NCI-H1694 (cell line): ENCODE measurements at regions not wholly inside any gene's neighbourhood (a gene's known extent, or its start where the extent isn't known, plus 50 kb on each side); places are given as distances from the start of the nearest gene placed in this dataset.
A peak's percentile ranks its signal among the peaks of the same experiment; 100 is the strongest.
"Not testable (repeated sequence)": the region's sequence is repeated elsewhere in the genome, so short reads cannot be mapped to it uniquely, and the experiment has no call there.

Experiments used
- DNase-seq: peaks from one replicate; lab custom pipeline; 2025; lab: John Stamatoyannopoulos, UW

DNA sequence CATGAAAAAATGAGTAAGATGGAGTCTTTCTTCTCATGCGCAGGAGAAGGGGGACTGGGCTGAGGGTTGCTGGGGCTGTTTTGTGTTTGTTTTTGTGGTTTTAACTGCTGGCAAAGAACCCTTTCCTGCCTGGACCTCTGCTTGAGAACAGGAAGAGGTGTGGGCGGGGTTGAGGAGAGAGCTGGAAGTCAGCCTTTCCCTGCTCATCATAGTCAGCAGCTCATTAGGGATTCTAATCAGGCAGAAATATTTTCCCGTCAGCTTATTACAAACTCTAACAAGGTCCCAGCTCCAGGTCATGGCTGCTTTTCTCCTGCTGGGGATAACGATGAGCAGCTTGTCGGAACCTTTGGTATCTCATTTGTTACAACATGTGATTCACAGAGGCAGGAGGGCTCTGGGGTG lies 185.0 kb upstream of the NRXN3 start:
- DNase-seq: peak; percentile 94

DNA sequence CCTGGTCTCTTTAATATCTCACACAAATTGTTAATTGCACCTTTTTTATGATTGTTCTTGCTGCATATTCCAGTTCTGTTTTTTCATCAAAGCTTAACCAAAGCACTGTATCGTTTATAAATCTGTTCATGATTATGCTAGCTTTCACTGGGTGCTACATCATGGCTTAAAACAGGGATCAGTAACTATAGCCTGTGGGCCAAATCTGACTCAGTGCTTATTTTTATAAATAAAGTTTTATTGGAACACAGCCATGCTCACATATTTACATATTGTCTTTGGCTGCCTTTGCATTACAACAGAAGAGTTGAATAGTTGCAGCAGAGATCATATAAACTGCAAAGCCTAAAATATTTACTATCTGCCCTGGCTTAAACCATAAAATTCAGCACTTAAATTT lies 183.4 kb upstream of the NRXN3 start:
- no peak for DNase-seq

DNA sequence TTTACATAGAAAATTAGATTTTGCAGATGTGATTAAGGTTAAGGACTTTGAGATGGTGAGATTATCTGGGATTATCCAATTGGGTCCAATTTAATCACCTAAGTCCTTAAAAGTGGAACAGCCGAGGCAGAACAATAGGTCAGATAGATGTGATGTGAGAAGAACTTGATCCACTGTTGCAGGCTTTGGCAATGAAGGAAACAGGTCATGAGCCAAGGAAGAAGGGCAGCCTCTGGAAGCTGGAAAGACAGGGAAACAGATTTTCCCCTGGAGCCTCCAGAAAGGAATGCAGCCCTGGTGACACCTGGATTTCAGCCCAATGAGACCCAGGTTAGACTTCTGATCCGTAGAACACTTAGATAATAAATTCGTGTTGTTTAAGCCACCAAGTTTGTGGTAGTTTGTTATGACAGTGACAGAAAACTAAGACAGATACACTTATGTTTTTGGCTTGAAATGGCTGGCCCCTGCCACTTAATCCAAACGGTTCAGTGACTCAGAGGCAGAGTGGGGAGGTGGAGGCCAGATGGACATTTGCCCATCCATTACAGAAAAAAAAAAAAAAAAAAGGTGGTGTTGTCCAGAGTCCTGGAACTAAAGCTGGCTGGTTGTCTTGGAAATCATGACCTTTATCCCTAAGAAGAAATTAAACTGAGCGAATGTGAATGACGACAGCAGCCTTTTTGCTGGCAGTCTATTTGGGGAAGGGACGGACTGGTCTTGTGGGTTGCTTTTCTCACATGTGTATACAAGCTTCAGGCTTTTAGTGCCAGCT lies 181.9 kb upstream of the NRXN3 start:
- no peak for DNase-seq

DNA sequence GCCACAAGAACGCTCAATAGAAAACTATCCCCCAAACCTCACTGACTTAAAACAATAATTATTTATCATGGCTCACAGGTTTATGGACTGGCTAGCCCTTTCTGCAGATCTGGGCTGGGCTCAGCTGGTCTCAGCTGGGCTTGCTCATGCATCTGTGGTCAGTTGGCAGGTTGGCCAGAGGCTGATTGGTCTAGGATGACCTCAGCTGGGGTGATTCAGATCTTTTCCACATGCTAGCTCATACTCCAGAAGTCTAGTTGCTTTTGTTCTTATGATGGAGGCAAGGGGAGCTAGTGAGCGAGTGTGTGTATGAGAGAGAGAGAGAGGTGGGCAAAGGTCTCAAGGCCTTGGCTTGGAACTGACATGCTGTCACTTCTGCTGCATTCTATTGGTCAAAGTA lies 181.2 kb upstream of the NRXN3 start:
- no peak for DNase-seq

DNA sequence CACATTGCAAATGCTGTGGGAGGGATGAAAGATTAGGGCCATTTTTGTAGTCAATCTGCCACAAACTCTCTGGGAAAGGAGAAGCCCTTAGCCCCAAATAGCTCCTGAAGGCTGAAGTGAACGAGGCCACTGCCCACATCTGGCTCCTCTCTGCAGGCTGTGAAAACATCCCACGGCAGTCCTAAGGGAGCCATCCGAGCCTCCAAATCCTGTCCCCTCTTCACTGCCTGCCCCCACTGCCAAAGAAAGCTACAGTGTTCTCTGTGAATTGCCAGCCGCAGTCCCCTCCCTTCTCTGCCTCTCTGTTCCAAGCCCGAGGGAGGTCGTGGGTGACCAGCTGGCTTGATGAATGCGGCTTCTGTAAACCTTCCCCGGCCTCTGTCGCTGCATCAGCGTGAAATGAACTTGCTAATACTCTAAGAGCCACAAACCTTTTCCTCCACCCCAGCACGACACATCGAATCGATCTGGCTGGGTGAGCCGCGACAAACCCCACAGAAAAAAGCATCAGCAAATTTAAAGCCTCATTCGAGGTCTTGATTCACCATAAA lies 180.7 kb upstream of the NRXN3 start:
- no peak for DNase-seq

DNA sequence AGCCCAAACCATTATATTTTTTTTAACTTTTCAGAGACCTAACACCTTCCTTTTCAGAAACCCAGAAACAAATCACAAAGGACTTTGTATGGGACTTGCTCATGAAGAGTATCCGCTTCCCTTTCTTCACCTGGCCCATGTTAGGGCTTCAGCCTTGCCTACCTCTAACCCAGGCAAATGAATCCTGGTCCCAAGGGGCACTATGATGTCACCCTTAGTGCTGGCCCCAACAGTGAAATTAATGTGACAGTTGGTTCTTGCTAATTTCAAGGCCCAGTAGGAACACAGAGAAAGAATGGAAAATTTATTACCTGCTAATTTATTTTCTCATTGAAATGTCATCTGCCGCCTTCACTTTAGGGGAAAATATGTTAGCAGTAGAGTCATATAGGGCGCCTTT lies 179.8 kb upstream of the NRXN3 start:
- DNase-seq: peak; percentile 15

DNA sequence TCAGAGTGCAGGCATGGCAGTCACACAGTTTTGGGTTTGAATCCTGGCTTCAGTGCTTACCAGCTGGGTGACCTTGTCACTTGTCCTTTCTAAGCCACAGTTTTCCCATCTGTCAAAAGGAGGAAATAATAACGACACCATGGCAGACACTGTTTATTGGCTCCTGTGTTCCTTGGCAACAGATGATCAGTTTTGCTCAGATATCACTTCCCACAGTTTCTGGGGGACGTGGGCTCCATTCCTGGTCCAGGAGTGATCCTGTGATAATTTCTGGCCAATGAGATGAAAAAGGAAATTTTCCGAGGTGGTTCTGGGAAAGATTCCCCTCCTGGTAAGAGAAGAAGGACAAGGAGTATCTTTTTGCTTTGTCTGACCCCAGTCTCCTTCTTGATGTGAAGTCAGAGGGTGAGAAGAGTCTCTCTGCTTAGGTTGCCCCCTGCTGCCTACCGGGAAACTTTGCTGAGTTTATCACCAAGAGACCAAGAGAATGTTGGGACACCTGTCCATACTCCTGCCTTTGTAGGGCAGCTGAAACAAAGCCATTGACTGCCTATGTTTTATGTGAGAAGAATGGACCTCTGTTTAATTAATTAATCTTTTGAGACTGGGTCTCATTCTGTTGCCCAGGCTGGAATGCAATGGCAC lies 178.9 kb upstream of the NRXN3 start:
- DNase-seq: peak; percentile 38

DNA sequence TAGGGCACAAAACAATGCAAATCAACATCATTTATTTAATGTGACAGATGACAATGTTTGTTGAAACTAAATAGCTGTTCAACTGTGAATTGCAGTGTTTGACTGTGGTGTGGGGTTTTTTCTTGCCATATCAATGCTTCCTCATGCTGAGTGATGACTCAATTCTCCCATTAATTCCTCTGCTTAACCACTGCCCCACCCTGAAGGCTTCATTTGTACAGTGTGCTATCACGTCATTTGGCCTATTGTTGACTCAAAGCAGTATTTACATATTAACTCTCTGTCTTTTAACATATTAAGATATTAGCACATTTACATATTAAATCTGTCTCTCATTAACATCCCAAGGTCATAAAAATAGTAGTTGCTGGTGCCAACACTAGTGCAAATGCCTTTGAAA lies 164.8 kb upstream of the NRXN3 start:
- DNase-seq: no peak

DNA sequence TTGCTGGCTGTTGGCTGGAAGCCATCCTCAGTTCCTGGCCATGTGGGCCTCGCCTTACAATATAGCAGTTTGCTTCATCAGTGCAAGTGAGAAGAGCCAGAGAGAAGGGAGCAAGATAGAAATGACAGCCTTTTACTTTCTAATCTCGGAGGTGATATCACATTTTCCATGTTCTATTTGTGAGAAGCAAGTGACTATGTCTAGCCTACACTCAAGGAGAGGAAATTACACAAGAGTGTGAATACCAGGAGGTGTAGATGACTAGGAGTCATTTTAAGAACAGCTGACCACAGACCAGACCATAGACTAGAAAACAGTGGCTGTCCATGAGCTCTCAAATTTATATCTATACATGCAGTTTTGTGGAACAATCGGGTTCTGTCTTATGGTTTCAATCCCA lies 163.0 kb upstream of the NRXN3 start:
- no peak for DNase-seq

DNA sequence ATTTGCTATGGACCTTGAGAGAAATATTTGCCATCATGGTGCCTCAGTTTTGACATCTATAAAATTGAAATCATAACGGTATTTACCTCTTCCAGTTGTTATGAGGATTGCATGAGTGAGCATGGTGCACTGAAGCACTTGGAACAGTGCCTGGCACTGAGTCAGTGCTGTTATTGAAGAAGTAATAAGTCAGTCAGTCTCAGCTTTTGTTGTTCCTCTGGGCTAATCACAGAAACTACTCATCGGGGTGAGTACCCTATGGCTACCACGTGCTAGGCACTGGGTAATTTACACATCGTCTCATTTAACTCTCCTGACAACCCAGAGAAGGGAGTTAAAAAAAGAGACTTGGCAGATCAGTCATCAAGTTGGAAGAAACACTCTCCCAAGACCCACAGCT lies 159.5 kb upstream of the NRXN3 start:
- DNase-seq: no peak

DNA sequence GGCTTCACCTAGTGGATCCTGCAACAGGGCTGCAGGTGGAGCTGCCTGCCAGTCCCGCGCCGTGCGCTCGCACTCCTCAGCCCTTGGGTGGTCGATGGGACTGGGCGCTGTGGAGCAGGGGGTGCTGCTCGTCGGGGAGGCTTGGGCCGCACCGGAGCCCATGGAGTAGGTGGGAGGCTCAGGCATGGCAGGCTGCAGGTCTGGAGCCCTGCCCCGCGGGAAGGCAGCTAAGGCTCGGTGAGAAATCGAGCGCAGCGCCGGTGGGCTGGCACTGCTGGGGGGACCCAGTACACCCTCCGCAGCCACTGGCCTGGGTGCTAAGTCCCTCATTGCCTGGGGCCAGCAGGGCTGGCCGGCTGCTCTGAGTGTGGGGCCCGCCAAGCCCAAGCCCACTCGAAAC lies 156.3 kb upstream of the NRXN3 start:
- DNase-seq: not testable (repeated sequence)

DNA sequence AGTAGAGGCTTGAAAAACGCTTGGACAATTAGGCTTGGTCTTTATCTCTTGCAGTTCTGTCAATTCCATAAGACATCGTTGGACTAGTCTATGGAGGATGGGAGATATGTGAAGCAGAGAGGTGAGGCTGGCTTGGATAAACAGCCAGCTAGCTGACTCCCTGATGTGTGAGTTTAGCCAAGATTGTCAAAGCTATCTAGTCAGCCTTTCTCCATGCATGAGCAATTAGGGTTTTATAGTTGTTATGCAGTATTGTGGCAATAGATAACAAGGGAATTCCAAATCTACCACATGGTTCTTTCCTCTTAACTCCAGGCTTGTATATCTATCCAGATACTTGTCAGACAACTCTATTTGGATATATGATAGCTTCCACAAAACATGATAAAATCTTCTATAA lies 153.6 kb upstream of the NRXN3 start:
- no peak for DNase-seq

DNA sequence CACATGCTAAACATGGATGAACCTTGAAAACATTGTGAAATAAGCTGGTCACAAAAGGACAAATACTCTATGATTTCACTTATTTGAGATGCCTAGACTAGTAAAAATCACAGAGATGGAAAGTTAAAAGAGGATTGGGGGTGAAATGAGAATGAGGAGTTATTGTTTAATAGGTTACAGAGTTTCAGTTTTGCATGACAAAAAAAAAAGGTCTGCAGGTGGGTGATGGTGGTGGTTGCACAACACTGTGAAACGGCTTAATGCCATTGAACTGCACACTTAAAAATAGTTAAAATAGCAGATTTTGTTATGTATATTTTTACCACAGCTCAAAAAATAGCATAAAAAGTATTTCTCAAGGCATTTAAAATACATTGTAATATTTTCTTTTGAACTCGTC lies 151.9 kb upstream of the NRXN3 start:
- no peak for DNase-seq

DNA sequence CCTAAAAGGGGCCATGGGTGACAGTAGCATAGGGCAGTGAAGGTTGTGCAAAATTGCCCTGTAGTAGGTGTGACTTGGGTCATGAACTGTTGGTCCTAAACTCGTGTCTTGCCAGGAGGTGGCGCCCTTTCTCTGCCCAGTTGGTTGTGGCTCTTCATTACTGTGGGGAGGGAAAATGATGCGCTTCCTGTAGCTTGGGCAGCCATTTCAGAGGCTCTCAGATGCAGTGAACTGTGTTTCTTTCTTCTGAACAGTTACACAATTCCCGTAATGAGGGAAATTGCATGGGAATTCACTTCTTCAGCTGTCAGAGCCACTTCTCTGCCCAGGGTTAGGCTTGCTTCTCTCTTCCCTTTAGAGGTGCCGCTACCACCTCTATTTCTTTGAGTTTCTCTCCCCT lies 148.1 kb upstream of the NRXN3 start:
- DNase-seq: peak; percentile 80

DNA sequence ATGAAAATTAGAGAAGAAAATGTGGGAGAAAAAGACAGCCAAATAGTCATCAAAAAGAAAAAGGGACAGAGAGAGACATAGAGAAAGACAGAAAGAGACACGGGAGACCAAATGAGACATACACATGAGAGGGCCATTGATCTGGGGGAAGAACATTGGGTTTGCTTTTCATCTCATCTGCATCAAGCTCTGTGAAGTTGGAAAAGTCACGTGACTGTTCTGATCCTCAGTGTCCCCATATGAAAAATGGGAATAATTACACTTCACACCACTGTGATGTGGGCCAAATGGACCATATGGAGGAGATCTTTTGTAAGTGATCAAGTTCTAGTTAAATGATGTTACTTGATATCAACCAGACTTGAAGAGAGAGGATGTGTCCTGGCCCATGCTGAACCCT lies 147.1 kb upstream of the NRXN3 start:
- no peak for DNase-seq

DNA sequence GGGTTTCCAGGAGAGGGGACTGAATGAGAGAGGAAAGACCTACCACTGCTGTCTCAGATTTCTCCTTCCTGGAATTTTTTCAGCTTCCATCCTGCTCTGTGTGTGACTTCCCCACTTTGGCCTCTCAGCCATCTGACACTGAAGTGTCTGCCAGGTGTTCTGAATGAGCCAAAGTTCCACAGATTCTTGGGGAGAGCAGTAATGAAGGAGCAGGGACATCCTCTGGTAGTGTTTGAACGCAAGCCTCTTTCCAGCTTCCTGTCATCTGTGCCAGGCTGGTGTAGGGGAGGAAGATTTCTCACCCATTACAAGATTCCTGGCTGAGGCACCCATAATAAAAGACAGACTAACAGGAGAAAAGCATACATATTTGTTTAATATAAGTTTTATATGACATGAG lies 141.7 kb upstream of the NRXN3 start:
- DNase-seq: no peak

DNA sequence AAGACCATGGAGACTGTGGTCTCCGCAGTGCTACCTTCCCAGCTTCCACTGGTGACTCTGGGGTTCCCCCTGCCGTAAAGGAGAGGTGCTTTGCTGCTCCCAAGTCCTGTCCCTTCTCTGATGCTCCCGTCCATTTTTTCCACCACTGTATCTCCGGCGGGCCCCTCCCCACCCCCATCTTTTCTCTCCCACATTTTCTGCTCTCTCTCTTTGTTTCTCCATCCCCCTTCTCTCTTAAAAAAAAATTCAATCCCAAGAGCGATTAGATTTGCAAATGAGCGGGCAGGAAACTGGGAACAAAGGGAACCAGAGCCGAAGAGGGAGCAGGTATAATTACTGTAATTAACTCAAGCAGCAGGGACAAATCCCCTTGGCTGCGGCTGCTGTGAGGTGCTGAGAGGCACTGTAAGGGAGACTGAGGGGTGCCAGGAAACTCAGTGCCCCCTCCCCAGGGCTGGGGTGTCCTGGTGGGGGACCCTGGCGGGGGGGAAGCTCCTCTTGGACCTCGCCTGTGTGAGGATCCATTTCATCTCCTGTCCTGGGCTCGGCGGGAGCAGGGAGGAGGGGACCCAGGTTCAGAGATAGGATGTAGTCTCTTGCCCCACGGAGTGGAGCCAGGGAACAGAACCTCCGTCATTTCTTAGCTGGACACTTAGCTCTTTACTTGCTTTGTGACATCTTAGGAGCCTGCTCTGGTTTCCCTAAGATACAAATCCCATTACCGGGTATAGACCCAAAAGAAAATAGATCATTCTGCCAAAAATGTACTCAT lies 140.4 kb upstream of the NRXN3 start:
- DNase-seq: no peak

DNA sequence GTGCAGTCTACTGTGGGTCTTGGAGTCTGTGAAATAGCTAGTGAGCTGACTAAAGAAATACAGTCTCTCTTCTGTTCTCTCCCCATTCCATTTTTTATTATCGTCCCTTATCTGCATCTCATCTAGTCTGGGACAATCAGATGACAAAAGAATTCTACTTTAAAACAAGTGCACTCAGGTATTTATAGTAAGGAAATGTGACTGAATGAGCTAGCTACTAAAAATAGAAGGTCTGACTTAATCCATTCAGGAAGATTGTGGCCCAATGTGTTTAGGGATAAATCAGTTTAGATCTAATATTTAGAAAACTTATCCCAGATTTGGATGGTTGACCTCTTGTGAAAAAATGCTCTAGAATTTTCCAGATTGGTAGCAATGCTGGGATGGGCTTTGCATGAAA lies 126.8 kb upstream of the NRXN3 start:
- no peak for DNase-seq

DNA sequence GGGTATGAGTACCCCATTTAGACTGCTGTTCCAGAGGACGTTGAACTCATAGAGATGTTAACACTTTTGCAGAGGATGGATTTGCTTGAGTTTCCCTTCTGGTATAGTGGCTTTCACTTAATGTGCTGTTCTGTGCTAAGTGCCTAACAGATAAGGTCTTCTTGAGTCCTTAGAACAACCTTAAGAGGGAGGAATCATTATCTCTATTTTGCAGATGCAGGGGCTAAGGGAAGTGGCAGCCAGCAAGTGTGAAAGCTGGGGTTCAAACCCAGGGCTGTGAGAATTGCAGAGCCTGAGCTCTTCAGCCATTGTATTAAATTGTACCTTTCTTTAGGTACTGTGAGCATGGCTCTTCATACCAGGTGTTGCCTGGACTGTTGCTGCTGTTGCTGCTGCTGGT lies 122.1 kb upstream of the NRXN3 start:
- no peak for DNase-seq

DNA sequence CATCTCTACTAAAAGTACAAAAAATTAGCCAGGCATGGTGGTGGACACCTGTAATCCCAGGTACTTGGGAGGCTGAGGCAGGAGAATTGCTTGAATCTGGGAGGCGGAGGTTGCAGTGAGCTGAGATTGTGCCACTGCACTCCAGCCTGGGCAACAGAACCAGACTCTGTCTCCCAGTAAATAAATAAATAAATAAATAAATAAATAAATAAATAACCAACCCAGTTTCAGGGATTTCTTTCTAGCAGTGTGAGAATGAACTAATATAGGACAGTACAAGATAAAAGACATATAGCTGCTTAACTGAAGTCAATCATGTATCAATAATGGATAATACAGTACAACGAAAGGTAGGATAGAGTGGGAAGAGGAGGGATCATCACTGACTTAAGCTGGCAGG lies 113.3 kb upstream of the NRXN3 start:
- not testable (repeated sequence) for DNase-seq

DNA sequence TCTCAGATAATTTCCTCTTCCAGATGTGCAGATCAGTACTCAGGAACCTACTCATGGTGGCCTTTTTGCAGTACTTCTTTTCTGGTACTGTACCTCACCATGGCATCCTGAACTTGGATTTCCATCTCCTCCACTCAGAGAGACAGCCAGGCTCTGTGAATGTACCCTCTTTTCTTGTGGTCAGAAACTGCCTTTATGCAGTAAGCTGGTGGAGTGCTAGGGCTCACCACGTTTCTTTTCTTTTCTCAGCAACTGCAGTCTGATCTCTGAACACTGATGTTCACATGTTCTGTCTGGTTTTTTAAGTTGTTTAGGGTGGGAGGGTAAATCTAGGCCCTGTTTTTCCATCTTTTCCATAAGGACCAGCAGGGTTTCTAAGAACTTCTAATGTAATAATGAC lies 99.8 kb upstream of the NRXN3 start:
- DNase-seq: no peak

DNA sequence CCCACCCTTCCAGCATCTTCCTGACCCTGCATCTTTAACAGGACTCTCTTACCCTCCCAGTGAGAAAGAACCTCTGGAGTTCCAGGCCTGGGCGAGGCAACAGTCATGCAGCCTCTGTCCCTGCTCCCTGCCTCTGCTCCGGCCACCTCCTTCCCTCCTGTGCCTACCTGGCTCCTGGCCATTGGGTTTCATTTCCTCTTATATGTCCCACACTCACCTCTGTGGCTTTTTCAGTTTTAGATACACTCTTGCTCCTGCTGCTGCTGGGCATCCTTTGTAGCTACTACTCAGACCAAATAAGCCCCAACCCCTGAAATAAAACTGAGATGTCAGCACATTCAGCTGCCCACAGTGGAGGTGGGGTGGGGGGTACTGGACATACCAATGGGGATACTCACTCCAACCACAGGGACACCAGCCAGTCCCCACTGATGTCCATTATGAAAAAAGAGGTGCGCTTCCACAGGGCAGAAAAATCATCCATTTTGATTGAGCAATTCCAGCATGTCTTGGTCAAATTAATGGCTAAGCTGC lies 99.1 kb upstream of the NRXN3 start:
- DNase-seq: no peak

DNA sequence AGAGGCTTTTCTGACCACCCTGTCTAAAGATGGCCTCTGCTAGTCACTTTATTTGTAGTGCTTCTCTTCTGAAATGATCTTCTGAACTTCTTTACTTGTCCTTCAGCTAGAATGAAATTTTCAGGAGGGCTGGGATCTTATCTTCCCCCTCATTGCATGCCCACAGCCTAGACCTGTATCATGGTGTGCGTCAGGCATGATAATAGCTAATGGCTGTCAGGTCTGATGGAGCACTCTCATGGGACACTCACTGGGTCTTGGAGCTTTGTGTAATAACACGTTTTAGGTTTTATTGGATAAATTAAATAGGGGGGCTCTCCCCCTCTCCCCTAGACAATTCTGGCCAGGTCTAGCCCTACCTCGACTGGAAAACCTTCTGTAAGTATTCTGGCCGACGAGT lies 97.1 kb upstream of the NRXN3 start:
- DNase-seq: no peak
